ENCODE measurements at regions not wholly inside any gene's neighbourhood (a gene's known extent, or its start where the extent isn't known, plus 50 kb on each side); places are given as distances from the start of the nearest gene placed in this dataset.

DNA sequence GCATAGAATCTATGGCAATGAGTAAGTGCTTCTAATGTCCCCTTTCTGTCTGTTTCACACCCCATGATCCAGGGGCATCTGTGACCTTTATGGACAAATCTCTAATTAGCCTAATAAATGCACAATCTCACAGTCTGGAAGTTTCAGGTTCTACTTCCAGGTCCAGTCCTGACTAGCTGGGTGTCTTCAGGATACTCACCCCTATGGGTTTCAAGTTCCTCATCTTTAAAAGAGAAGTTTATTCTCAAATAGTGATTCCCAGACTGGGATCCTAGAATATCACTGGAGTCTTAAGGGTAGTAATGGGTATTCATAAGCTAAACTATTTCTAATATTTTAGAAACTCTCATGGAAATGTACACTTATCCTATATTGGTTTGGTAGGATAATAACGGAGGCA is 77.2 kb upstream of the ABCA1 start:
- no peak for TF ChIP-seq GATA2 (IDR thresholded peaks at IDR 0.05; ENCODE audit: low read depth, low read length)
- no peak for TF ChIP-seq GATA3 (IDR thresholded peaks at IDR 0.05; ENCODE audit: low read depth, low read length)
